SK-N-SH (cell line): ENCODE measurements at regions not wholly inside any gene's neighbourhood (a gene's known extent, or its start where the extent isn't known, plus 50 kb on each side); places are given as distances from the start of the nearest gene placed in this dataset.

Experiments
- CTCF ChIA-PET: fragments of 300-600, 350-600 bp; formaldehyde crosslinking; extraction: SDS; loops from one replicate; lab custom pipeline; 2021; lab: Yijun Ruan, JAX
- POLR2A ChIA-PET: fragments of 350-600 bp; sonication (Branson Sonifier 250); formaldehyde crosslinking; extraction: SDS; loops from one replicate; lab custom pipeline; 2020; ENCODE audit warnings: antibody characterized with exemption, inconsistent platforms; lab: Yijun Ruan, JAX
- DNase-seq: peaks from one replicate; pipeline ENCODE4 v3.0.0; 2012
- H2AFZ ChIP-seq: fragments of 200-600 bp; sonication (generic); 2 replicates; pipeline ENCODE4 v1.8.1; 2016; ENCODE audit warnings: antibody characterized with exemption, mild to moderate bottlenecking, low read depth
- H3F3A ChIP-seq: fragments of 200-600 bp; sonication (generic); replicated peaks from 2 replicates; pipeline ENCODE3; 2016; ENCODE audit warnings: antibody characterized with exemption, mild to moderate bottlenecking; ENCODE audit not compliant: insufficient read depth
- H3K27ac ChIP-seq, 2 experiments: fragments of 200-500 bp in 1 of 2; fragments of 200-600 bp in 1 of 2; sonication (Bioruptor generic) in 1 of 2; sonication (generic), shearing (Covaris generic) in 1 of 2; 2 replicates each; pipeline versions ENCODE4 v1.5.1 to v1.6.1; 2014 to 2016; ENCODE audit warnings: low read depth in 2 of 2, inconsistent platforms in 1 of 2, low read length in 1 of 2, mild to moderate bottlenecking in 1 of 2, mixed read lengths in 1 of 2
- H3K27me3 ChIP-seq: fragments of 200-600 bp; sonication (generic), shearing (Covaris generic); 2 replicates; pipeline ENCODE4 v1.6.1; 2016; ENCODE audit warnings: mixed run types; ENCODE audit not compliant: insufficient read depth
- H3K36me3 ChIP-seq, 2 experiments: fragments of 200-500 bp in 1 of 2; fragments of 200-600 bp in 1 of 2; sonication (Bioruptor generic) in 1 of 2; sonication (generic) in 1 of 2; replicated peaks in 1 of 2; 2 replicates each; pipeline versions ENCODE3 to v1.5.1; 2014 to 2016; ENCODE audit warnings: low read length in 1 of 2, mild to moderate bottlenecking in 1 of 2; ENCODE audit not compliant: insufficient read depth in 2 of 2, control insufficient read depth in 1 of 2
- H3K4me1 ChIP-seq, 2 experiments: fragments of 200-500 bp in 1 of 2; fragments of 200-600 bp in 1 of 2; sonication (Bioruptor generic) in 1 of 2; sonication (generic), shearing (Covaris generic) in 1 of 2; 2 replicates each; pipeline versions ENCODE4 v1.5.1 to v1.6.1; 2014 to 2016; ENCODE audit warnings: low read depth in 1 of 2, low read length in 1 of 2, mixed run types in 1 of 2; ENCODE audit not compliant: insufficient read depth in 2 of 2, control insufficient read depth in 1 of 2
- H3K4me2 ChIP-seq: fragments of 200-600 bp; sonication (generic), shearing (Covaris generic); 2 replicates; pipeline ENCODE4 v1.6.1; 2017; ENCODE audit warnings: mixed run types
- H3K4me3 ChIP-seq, 2 experiments: fragments of 200-500 bp in 1 of 2; fragments of 200-600 bp in 1 of 2; sonication (Bioruptor generic) in 1 of 2; sonication (generic), shearing (Covaris generic) in 1 of 2; 2 replicates each; pipeline versions ENCODE4 v1.5.1 to v1.8.1; 2014 to 2016; ENCODE audit warnings: low read depth in 2 of 2, inconsistent platforms in 1 of 2, low read length in 1 of 2, mild to moderate bottlenecking in 1 of 2, mixed read lengths in 1 of 2, moderate library complexity in 1 of 2
- H3K79me2 ChIP-seq: fragments of 200-600 bp; sonication (generic); 2 replicates; pipeline ENCODE4 v1.8.1; 2017; ENCODE audit warnings: mild to moderate bottlenecking; ENCODE audit not compliant: insufficient read depth
- H3K9ac ChIP-seq: fragments of 200-600 bp; sonication (generic); 2 replicates; pipeline ENCODE4 v1.6.1; 2017; ENCODE audit warnings: mixed run types
- H3K9me2 ChIP-seq: fragments of 200-600 bp; sonication (generic); 2 replicates; pipeline ENCODE4 v1.6.1; 2017; ENCODE audit warnings: mixed run types
- H3K9me3 ChIP-seq: fragments of 200-600 bp; sonication (generic); 2 replicates; pipeline ENCODE4 v1.6.1; 2017; ENCODE audit warnings: mixed run types, mild to moderate bottlenecking, moderate library complexity
- H4K20me1 ChIP-seq: fragments of 200-600 bp; sonication (generic); 2 replicates; pipeline ENCODE4 v1.6.1; 2017; ENCODE audit warnings: mild to moderate bottlenecking, mixed run types; ENCODE audit not compliant: insufficient read depth
- CHD2 ChIP-seq: fragments of 150-350 bp; IDR thresholded peaks from 2 replicates; pipeline ENCODE4 v1.6.1; 2018; ENCODE audit warnings: low read length; ENCODE audit not compliant: partially characterized antibody
- ELF1 ChIP-seq: IDR thresholded peaks from 2 replicates; pipeline ENCODE4 v1.4.0; 2012
- EP300 ChIP-seq, 2 experiments: IDR thresholded peaks; 2 replicates each; pipeline versions ENCODE4 v1.4.0 to v1.6.1; 2012; ENCODE audit warnings: borderline replicate concordance in 1 of 2, low read depth in 1 of 2, low read length in 1 of 2
- FOSL2 ChIP-seq: IDR thresholded peaks from 2 replicates; pipeline ENCODE4 v1.4.0; 2012; ENCODE audit warnings: low read depth, mild to moderate bottlenecking, moderate library complexity, borderline replicate concordance
- FOXM1 ChIP-seq: IDR thresholded peaks from 2 replicates; pipeline ENCODE4 v1.4.0; 2012; ENCODE audit warnings: low read depth, mild to moderate bottlenecking
- GATA2 ChIP-seq: sonication (generic); formaldehyde crosslinking; IDR thresholded peaks from 2 replicates; pipeline ENCODE4 v1.5.0; 2020; ENCODE audit warnings: mild to moderate bottlenecking, missing genetic modification reagents
- JUND ChIP-seq: IDR thresholded peaks from 2 replicates; pipeline ENCODE4 v1.4.0; 2012
- MEF2A ChIP-seq: IDR thresholded peaks from 2 replicates; pipeline ENCODE4 v1.4.0; 2012; ENCODE audit warnings: low read depth, borderline replicate concordance
- MXI1 ChIP-seq: IDR thresholded peaks from 2 replicates; pipeline ENCODE4 v1.6.1; 2012; ENCODE audit warnings: mild to moderate bottlenecking, low read depth, low read length, improper control_type of control experiment
- NFIC ChIP-seq: IDR thresholded peaks from 2 replicates; pipeline ENCODE4 v1.4.0; 2012; ENCODE audit warnings: borderline replicate concordance
- NRF1 ChIP-seq: IDR thresholded peaks from 2 replicates; pipeline ENCODE4 v1.6.1; 2012; ENCODE audit warnings: low read depth, mild to moderate bottlenecking, low read length
- POLR2AphosphoS5 ChIP-seq: IDR thresholded peaks from 2 replicates; pipeline ENCODE4 v1.6.1; 2012; ENCODE audit warnings: low read depth, low read length
- RAD21 ChIP-seq: IDR thresholded peaks from 2 replicates; pipeline ENCODE4 v1.6.1; 2012; ENCODE audit warnings: mild to moderate bottlenecking, low read length
- RFX5 ChIP-seq: IDR thresholded peaks from 2 replicates; pipeline ENCODE4 v1.6.1; 2012; ENCODE audit warnings: mild to moderate bottlenecking, improper control_type of control experiment, low read length
- SIN3A ChIP-seq: IDR thresholded peaks from 2 replicates; pipeline ENCODE4 v1.6.1; 2012; ENCODE audit warnings: low read depth, mild to moderate bottlenecking, low read length, moderate library complexity, borderline replicate concordance
- SMC3 ChIP-seq: IDR thresholded peaks from 2 replicates; pipeline ENCODE4 v1.6.1; 2012; ENCODE audit warnings: low read depth, low read length, improper control_type of control experiment
- TEAD4 ChIP-seq: IDR thresholded peaks from 2 replicates; pipeline ENCODE4 v1.4.0; 2012; ENCODE audit warnings: mild to moderate bottlenecking, borderline replicate concordance; ENCODE audit not compliant: insufficient read depth
- YY1 ChIP-seq: IDR thresholded peaks from 2 replicates; pipeline ENCODE4 v1.4.0; 2012; ENCODE audit warnings: low read depth, mild to moderate bottlenecking
- WGBS: methylation state at CpG from one replicate; pipeline ENCODE4 v1.1.6; 2017; ENCODE audit warnings: low lambda C conversion rate; 5-methylcytosine and 5-hydroxymethylcytosine counted together
- TF ChIP-seq, protein P1 (sequence below): IDR thresholded peaks from 2 replicates; pipeline ENCODE4 v1.6.1; 2012; ENCODE audit warnings: mild to moderate bottlenecking, low read depth, low read length, moderate library complexity
- TF ChIP-seq, protein P2 (sequence below): IDR thresholded peaks from 2 replicates; pipeline ENCODE4 v1.4.0; 2012; ENCODE audit warnings: low read depth, borderline replicate concordance
- TF ChIP-seq, protein P3 (sequence below): IDR thresholded peaks from 2 replicates; pipeline ENCODE4; 2012

DNA sequence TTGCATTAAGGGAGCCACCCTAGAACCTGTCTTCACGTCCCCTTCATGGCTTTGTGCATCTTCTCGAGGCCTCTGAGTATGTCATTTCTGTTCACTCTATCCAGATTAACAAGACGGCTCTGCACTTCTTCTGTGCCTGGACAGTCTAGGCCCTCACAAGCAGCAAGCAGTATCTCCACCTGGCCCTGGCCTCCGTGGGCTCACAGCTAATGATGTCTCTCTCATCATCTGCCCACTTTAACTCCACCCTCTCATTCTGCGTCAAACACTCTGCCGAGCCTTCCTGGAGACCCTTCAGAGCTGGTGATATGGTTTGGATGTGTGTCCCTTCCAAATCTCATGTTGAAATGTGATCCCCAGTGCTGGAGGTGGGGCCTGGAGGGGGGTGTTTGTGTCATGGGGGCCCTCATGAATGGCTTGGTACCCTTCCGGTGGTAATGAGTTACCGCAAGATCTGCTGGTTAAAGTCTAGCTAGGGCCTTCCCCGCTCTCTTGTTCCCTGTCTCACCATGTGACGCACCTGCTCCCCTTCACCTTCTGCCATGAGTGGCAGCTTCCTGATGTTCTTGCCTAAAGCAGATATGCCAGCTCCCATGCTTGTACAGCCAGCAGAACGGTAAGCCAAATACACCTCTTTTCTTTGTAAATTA lies 132.5 kb upstream of the ID2 start:
- Histone ChIP-seq H4K20me1 (no peaks in the 10 kb centered on the region), H3K4me1 (peaks cover 5 to 16% of the 10 kb centered on the region in 2 experiments; a peak in 2 of 4 replicates), H3K36me3 (no peaks in the 10 kb centered on the region), H3K79me2 (no peaks in the 10 kb centered on the region), H3K4me2 (no peak overlapping the region), H3K4me3 (no peak overlapping the region), H3K9ac (no peak overlapping the region), H3K27me3 (no peaks in the 10 kb centered on the region), H3K27ac (no peak overlapping the region), H3F3A (no peaks in the 10 kb centered on the region), H3K9me3 (no peaks in the 10 kb centered on the region), H2AFZ (no peak overlapping the region), H3K9me2 (no peaks in the 10 kb centered on the region)
- 75% methylated on average over 11 of the region's 11 CpGs for WGBS
- CTCF ChIA-PET = interaction anchor here (0.8 to 1.3 kb wide), 4 partner anchors 10 to 1122 kb away, joined by 3 to 6 read pairs (median 3); no protein-coding TSS in a partner anchor
- POLR2A ChIA-PET = interaction anchor here (1.2 kb wide), 1 partner anchor 9 kb away, joined by 4 read pairs; no protein-coding TSS in a partner anchor
- TF ChIP-seq RFX5 (no peak), POLR2AphosphoS5 (no peak), EP300 (IDR thresholded peaks at IDR 0.05; ENCODE audit: borderline replicate concordance in 1 of 2, low read depth in 1 of 2, low read length in 1 of 2) (no peak), JUND (no peak), TEAD4 (no peak), ELF1 (no peak), GATA2 (CRISPR knock-in tag) (no peak), YY1 (no peak), SIN3A (no peak), MXI1 (no peak)
- TF ChIP-seq, protein P1, sequence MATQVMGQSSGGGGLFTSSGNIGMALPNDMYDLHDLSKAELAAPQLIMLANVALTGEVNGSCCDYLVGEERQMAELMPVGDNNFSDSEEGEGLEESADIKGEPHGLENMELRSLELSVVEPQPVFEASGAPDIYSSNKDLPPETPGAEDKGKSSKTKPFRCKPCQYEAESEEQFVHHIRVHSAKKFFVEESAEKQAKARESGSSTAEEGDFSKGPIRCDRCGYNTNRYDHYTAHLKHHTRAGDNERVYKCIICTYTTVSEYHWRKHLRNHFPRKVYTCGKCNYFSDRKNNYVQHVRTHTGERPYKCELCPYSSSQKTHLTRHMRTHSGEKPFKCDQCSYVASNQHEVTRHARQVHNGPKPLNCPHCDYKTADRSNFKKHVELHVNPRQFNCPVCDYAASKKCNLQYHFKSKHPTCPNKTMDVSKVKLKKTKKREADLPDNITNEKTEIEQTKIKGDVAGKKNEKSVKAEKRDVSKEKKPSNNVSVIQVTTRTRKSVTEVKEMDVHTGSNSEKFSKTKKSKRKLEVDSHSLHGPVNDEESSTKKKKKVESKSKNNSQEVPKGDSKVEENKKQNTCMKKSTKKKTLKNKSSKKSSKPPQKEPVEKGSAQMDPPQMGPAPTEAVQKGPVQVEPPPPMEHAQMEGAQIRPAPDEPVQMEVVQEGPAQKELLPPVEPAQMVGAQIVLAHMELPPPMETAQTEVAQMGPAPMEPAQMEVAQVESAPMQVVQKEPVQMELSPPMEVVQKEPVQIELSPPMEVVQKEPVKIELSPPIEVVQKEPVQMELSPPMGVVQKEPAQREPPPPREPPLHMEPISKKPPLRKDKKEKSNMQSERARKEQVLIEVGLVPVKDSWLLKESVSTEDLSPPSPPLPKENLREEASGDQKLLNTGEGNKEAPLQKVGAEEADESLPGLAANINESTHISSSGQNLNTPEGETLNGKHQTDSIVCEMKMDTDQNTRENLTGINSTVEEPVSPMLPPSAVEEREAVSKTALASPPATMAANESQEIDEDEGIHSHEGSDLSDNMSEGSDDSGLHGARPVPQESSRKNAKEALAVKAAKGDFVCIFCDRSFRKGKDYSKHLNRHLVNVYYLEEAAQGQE = no peak
- DNase-seq = no peak

DNA sequence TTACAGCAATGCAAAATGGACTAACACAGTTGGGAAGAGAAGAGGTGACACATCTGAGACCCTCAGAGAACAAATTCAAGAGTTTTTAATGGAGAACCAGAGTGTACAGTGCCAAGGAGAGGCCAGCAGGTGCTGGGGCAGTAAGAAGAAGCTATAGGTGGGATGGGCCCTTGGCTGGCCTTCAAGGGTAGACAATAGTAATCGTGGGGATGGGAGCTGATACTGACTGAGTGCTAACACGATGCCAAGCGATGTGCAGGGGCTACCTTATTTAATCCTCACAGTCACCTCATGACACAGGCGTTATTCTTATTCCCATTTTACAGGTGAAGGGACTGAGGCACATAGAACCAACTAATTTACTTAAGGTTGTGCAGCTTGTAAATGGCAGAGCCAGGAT lies 131.9 kb upstream of the ID2 start:
- DNase-seq = no peak
- TF ChIP-seq CHD2 = no peak
- TF ChIP-seq MEF2A = no peak
- no peak for TF ChIP-seq NRF1
- TF ChIP-seq FOSL2 = no peak
- no peak for TF ChIP-seq NFIC
- no peak for TF ChIP-seq RAD21
- TF ChIP-seq, protein P2, sequence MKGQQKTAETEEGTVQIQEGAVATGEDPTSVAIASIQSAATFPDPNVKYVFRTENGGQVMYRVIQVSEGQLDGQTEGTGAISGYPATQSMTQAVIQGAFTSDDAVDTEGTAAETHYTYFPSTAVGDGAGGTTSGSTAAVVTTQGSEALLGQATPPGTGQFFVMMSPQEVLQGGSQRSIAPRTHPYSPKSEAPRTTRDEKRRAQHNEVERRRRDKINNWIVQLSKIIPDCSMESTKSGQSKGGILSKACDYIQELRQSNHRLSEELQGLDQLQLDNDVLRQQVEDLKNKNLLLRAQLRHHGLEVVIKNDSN = no peak
- TF ChIP-seq TEAD4 = no peak
- TF ChIP-seq, protein P3, sequence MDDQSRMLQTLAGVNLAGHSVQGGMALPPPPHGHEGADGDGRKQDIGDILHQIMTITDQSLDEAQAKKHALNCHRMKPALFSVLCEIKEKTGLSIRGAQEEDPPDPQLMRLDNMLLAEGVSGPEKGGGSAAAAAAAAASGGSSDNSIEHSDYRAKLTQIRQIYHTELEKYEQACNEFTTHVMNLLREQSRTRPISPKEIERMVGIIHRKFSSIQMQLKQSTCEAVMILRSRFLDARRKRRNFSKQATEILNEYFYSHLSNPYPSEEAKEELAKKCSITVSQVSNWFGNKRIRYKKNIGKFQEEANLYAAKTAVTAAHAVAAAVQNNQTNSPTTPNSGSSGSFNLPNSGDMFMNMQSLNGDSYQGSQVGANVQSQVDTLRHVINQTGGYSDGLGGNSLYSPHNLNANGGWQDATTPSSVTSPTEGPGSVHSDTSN = no peak
- no peak for TF ChIP-seq SMC3
- no peak for TF ChIP-seq JUND
- TF ChIP-seq FOXM1 = no peak
- TF ChIP-seq, all 33 proteins: peak for 0
- no peaks in the 10 kb centered on the region for H3K9me3 ChIP-seq
- H3K4me2 ChIP-seq = no peak overlapping the region
- 89% methylated on average over 4 of the region's 4 CpGs for WGBS
- H2AFZ ChIP-seq = no peak overlapping the region
- H4K20me1 ChIP-seq = no peaks in the 10 kb centered on the region
- H3K9ac ChIP-seq = no peak overlapping the region
- no peaks in the 10 kb centered on the region for H3K36me3 ChIP-seq
- no peak overlapping the region for H3K27ac ChIP-seq
- H3K4me3 ChIP-seq = no peak overlapping the region
- ChIA-PET POLR2A (no interaction called here), CTCF (interaction anchor here (0.8 to 1.3 kb wide), 4 partner anchors 10 to 1123 kb away, joined by 3 to 6 read pairs (median 3); no protein-coding TSS in a partner anchor)
- no peaks in the 10 kb centered on the region for H3F3A ChIP-seq
- H3K9me2 ChIP-seq = no peaks in the 10 kb centered on the region
- H3K4me1 ChIP-seq = peaks cover 5 to 10% of the 10 kb centered on the region in 2 experiments; a peak in 2 of 4 replicates
- H3K79me2 ChIP-seq = no peaks in the 10 kb centered on the region
- no peaks in the 10 kb centered on the region for H3K27me3 ChIP-seq
